ENCODE measurements at regions not wholly inside any gene's neighbourhood (a gene's known extent, or its start where the extent isn't known, plus 50 kb on each side); places are given as distances from the start of the nearest gene placed in this dataset.
A peak's percentile ranks its signal among the peaks of the same experiment; 100 is the strongest.
"Not testable (repeated sequence)": the region's sequence is repeated elsewhere in the genome, so short reads cannot be mapped to it uniquely, and the experiment has no call there.

DNA sequence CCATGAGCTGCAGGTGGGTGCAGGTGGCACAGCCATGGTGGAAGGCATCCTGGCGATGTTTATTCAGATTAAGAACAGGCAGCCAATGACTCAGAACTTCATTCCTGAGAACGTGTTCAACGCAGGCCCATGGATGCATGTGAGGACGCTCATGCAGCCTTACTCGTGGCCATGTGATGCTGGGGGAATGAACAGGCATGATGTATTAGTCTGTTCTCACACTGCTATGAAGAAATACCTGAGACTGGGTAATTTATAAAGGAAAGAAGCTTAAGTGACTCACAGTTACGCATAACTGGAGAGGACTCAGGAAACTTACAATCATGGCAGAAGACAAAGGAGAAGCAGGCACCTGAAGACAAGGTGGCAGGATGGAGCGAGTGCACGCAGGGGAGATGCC lies 146.6 kb downstream of the RNASET2 start:
- DNase-seq (ENCODE audit: low read depth in 4 of 4, low spot score in 3 of 4): no peak

DNA sequence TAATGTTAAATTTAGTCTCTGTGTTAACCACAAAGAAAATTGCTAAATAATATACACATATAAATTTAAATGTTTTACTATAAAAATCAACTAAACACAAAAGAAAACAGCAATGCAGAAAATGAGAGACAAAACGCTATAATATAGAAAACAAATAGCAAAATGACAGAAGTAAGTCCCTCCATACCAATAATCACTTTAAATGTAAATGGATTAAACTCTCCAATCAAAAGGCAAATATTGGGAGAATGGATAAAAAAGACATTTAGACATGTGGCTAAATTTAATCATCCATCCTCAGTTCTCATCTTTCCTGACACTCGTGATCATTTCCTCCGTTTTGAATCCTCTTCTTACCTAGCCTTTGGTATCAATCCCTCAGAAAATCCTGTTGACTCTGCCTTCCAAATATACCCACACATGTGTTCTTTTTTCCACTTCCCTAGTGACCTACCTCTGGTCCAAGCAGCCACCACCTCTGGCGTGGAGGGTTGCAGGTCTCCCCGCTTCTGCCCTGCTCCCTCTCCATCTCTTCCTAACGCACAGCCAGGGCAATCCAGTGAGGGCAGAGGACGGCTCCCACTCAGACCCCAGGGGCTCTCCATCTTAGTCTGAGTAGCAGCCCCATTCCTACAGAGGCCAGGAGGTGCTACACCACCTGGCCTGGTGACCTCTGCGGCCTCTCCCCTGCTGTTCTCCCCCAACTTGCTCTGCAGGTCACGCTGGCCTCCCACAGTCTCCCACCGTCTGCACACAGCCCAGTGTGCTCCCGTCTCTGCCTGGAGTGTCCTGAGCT lies 149.2 kb downstream of the RNASET2 start:
- DNase-seq (ENCODE audit: low read depth in 4 of 4, low spot score in 3 of 4): no peak

DNA sequence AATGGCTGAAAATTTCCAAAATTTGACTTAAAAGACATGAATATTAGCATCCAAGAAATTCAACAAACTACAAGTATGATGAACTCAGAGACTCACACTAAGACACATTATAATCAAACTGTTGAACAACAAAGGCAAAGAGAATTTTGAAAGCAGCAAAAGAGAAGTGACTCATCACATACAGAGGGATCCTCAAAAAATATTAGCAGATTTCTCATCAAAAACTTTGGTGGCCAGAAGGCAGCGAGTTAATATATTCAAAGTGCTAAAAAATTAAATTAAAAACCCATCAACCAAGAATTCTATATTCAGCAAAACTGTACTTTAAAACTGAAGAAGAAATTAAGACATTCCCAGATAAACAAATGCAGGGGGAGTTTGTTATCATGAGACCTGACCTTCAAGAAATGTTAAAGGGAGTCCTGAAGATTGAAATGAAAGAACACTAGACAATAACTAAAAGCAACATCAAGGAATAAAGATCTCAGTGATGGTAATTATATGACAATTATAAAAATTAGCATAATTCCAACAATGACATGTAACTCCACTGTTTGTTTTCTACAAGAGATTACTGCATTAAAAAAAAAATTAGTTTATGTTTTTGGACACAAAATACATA lies 150.0 kb downstream of the RNASET2 start:
- DNase-seq (ENCODE audit: low read depth in 4 of 4, low spot score in 3 of 4): no peak

DNA sequence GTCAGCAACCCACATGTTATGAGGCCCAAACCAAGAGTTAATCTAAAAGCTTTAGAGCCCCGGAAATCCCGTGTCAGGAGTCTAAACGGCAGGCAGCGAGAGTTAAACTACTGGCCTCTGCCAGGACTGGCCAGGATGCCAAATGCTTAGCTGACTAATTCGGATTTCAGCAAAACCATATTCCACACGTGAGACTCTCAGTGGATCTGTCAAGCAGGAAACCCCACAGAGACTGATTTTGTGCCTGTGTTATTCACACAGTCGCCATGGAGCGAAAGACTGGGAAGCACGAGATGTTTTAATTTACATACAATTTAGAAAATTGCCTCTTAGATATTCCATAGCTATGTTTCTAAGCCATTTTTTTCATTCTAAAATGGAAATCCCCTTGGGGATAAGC lies 152.9 kb downstream of the RNASET2 start:
- no peak for DNase-seq (ENCODE audit: low read depth in 4 of 4, low spot score in 3 of 4)

DNA sequence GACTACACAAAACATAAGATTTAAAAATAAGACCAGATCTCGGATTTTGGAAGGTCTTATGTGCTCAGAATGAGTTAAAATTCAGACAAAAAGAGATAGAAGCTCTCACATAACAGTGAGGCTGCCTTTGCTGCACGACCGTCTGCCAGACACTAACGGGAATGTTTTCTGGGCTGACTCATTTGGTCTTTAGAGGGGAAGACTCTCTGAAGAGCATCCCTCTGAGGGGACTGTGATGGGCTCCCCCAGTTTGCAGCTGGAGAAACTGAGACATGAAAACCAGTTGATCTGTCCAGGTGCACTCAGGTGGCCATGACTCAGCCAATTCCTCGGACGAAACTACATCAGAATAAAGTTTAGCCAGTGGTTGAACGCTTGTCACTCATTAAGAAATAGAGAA lies 153.9 kb downstream of the RNASET2 start:
- no peak for DNase-seq (ENCODE audit: low read depth in 4 of 4, low spot score in 3 of 4)

DNA sequence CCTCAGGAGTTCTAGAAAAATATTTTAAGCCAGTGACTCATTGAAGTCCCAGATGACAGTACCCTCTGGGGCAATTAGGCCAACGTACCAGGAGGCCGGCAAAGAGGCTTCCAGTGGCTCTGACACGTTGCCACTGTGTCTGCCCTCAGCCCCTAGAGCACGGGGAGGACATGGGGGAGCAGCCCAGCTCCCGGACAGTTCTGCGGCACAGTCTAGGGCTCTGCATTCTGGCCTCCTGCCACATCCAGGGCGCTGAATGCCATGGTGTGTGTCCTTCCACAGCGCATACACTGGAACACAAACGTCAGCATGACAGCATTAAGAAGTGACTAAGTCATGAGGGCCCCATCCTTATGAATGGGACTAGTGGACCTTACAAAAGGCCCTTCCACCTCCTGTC lies 156.2 kb downstream of the RNASET2 start:
- DNase-seq (ENCODE audit: low read depth in 4 of 4, low spot score in 3 of 4): no peak

DNA sequence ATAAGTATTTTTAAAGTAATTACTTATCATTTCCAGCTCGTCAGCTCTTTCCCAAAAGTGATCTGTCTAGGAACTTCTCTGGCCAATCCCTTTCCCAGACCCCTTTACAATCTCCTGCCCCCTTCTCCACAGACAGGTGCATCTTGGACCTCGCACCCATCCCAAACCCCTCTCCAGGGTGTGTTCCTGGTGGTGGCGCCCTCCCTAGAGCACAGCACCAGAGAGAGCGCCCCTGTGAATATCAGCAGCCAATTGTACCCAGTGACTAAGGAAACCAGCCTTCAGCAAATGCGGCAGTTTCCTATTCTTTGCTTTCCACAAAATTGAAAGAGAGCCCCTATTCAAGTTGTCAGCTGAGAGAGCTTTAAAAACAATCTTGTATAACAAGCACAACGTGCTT lies 157.7 kb downstream of the RNASET2 start:
- no peak for DNase-seq (ENCODE audit: low read depth in 4 of 4, low spot score in 3 of 4)

DNA sequence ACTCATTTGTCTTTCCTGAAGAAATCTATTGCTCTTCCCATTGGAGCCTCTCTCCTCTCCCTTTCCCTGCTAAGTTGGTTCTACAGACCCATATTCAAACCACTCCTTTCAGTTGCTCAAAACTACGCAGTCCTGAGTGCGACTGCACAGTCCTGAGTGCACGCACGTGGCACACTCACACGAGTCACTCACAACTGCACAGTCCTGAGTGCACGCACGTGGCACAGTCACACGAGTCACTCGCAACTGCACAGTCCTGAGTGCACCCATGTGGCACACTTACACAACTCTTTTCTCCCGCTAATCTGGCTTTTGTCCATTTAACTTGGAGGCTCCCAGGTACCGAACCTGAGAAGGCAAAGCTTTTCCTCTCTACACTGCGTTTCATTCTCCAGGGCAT lies 159.7 kb downstream of the RNASET2 start:
- no peak for DNase-seq (ENCODE audit: low read depth in 4 of 4, low spot score in 3 of 4)

DNA sequence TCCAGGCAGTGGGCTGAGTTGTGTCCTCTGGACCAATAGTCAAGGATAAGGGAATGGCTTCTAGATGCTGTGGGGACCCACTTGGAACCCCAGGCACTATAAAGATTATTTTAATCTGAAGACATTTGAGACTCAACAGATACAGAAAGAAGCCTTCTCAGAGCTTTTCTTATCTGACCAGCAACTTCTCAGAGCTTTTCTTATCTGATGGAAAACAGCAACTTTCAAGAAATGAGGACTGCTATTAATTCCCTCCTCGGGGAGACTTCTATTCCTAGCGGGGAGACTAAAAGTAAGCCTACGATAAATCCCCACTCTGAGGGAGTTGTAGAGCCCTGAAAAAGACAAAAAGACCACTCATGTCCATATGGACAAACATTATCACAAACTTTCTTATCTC lies 160.5 kb downstream of the RNASET2 start:
- no peak for DNase-seq (ENCODE audit: low read depth in 4 of 4, low spot score in 3 of 4)

DNA sequence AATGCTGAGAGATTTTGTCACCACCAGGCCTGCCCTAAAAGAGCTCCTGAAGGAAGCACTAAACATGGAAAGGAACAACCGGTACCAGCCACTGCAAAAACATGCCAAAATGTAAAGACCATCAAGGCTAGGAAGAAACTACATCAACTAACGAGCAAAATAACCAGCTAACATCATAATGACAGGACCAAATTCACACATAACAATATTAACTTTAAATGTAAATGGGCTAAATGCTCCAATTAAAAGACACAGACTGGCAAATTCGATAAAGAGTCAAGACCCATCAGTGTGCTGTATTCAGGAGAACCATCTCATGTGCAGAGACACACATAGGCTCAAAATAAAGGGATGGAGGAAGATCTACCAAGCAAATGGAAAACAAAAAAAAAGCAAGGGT lies 163.8 kb upstream of the RPS6KA2 start:
- not testable (repeated sequence) for DNase-seq (ENCODE audit: low read depth in 4 of 4, low spot score in 3 of 4)

DNA sequence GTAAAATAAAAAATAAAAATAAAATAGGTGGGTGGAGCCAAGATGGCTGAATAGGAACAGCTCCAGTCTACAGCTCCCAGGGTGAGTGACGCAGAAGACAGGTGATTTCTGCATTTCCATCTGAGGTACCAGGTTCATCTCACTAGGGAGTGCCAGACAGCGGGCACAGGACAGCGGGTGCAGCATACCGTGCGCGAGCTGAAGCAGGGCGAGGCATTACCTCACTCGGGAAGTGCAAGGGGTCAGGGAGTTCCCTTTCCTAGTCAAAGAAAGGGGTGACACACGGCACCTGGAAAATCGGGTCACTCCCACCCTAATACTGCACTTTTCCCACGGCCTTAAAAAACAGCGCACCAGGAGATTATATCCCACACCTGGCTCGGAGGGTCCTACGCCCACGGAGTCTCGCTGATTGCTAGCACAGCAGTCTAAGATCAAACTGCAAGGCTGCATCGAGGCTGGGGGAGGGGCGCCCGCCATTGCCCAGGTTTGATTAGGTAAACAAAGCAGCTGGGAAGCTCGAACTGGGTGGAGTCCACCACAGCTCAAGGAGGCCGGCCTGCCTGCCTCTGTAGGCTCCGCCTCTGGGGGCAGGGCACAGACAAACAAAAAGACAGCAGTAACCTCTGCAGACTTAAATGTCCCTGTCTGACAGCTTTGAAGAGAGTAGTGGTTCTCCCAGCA lies 161.9 kb upstream of the RPS6KA2 start:
- not testable (repeated sequence) for DNase-seq (ENCODE audit: low read depth in 4 of 4, low spot score in 3 of 4)

DNA sequence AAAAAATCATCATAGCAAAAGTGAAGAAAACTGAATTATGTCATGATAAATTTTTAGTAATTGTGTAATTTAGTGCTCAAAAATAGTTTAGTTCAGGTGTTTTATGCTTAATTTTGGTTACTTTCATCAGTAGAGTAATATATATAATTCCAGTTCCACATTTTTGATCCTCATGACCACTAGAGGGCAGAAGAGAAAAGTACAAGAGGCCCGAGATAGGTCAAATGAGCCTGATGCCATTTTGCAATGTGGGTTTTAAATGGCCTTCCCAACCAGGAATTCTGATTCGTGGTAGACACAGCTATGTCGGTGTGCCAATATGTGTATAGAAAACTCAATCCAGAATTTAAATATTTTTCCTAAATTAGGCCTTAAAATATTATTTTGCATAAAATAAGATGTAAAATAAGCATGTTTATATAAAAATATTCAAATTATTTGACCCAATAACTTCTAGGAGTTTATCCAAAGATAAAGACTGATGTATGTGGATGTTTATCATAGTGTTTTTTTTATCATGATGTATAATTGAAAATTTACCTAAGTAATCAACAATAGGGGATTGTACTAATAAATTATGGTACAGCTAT lies 159.7 kb upstream of the RPS6KA2 start:
- peak; percentile 8 to 44 (median 26) for DNase-seq (ENCODE audit: low read depth in 4 of 4, low spot score in 3 of 4)

DNA sequence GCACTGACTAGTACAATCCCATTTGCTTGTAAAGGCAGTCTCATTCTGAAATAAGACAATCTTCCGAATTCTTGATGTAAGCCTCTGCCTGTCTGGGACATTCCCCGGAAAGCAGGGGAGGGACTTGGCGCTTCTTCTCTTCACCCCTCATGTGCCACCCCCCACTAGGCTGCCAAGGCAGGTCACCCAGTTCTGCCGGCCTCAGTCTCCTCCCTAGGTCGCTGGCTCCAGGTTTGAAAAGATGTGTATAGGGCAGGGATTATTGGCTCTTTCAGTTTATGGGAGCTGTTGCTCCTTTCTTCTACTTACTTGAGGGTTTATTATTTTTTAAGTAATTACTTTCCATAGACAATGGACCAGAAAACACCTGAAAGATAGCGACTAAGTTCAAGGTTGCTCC lies 158.1 kb upstream of the RPS6KA2 start:
- DNase-seq (ENCODE audit: low read depth in 4 of 4, low spot score in 3 of 4): no peak

DNA sequence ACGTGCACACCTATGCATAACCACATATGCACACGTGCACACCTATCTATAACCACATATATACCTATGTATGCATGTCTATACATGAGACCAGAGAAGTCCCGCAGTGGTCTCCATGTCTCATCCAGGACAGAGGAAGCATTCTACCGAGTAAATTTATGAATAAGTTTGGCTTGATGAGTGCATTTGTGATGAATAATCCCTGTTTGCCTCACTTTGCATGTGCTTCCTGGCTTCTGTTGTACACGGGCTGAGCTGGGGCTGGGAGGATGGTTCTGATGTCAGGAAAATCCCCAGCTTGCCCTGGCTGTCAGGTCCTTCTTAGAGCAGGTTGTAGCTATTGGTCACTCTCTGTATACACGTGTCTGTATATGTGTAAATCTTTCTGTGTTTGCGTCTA lies 157.6 kb upstream of the RPS6KA2 start:
- no peak for DNase-seq (ENCODE audit: low read depth in 4 of 4, low spot score in 3 of 4)

DNA sequence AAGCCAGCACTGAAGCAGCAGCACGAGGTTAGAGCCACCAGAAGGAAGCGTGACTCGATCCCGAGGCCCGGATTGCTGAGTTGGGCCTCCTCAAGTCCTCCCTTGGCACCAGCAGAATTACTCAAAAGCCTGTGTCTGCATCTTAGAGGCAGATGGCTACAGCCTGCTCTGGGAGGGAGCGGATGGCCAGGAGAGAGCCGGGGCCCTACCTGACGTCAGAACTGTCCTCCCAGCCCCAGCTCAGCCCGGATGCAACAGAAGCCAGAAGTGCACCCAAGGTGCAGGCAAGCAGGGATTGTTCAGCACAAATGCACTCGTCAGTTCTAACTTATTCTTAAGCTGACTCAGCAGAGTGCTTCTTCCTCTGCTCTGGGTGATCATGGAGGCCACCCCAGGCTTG lies 155.5 kb upstream of the RPS6KA2 start:
- DNase-seq (ENCODE audit: low read depth in 4 of 4, low spot score in 3 of 4): no peak

DNA sequence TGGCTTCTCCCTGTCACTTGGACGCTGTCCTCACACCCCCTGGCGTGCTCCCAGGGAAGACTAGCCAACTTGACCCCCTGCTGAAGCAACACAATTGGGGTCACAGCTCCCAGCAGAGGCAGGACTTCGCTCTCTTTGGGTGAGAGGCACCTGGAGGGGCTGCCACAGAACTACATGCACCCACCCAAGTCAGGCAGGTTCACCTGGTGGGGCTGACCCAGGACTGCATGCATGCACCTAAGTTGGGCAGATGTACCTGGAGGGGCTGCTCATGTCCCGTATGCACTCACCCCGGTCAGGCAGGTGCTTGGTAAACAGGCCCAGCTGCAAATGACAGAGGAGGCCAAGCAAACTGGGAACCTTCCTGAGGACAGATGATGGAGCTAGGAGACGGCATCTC lies 154.3 kb upstream of the RPS6KA2 start:
- DNase-seq (ENCODE audit: low read depth in 4 of 4, low spot score in 3 of 4): no peak

DNA sequence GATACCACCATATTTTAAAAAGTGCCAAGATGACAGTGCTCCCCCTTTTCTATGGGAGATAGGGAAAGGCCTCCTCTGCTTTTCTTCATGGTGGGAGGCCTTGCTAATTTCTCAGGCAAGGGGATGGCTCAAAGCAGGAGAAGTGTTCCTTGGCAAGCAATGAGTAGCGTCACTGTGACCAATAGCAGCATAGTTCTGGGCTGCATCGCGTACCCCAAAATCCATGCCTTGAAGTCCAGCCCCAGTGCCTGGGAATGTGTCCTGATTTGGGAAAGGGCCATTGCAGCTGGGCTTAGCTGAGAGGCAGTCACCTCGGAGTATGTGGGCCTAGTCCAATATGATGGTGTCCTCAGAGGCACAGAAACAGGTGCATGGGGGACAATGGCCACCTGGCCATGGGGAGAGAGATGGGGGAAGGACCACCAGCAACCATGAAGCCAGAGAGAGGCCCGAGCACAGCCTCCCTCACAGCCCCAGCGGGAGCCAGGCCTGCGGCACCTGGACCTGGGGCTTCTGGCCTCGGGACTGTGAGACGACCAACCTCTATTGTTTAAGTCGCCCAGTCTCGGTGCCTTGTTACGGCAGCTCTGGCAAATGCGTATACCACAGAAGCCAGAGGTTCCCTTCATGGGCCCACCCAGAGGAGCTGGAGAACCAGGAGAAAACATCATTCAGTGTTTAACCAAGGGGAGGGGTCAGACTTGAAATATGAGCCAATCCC lies 153.1 kb upstream of the RPS6KA2 start:
- no peak for DNase-seq (ENCODE audit: low read depth in 4 of 4, low spot score in 3 of 4)

DNA sequence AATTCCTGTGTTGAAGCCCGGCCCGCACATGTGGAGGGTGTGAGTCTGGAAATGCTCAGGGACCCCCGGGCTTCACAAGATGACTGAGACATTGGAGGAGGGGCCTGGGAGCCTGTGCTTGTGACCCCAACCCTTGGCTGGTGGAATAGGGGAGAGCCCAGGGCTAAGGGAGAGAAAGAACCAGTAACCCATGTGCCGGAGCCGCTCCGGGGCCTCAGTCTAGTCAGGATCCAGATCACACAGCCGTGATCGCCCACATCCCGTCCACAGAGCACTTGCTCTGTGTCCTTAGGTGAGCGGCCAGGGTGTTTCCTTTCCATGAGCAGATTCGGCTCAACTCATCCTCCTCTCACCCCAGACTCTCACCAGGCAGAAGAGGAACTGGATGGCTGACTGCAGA lies 152.3 kb upstream of the RPS6KA2 start:
- DNase-seq (ENCODE audit: low read depth in 4 of 4, low spot score in 3 of 4): no peak

DNA sequence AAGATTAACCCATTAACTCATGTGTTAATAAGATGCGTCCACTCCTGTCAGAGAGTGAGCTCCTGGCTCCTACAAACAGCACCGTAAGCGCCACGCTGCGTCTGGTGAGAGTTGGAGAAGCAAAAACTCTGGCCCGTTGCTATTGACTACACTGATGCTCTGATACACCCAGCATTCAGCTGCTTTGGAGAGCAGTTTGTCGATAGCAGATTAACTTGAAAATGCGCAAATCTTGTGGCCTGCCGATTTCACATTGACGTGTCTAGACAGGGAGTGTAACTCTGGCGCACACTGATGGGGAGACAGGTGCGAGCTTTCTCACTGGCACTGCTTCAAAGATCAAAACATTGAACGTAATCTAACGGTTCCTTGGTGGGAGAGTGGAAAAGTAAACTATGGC lies 151.7 kb upstream of the RPS6KA2 start:
- DNase-seq (ENCODE audit: low read depth in 4 of 4, low spot score in 3 of 4): no peak

DNA sequence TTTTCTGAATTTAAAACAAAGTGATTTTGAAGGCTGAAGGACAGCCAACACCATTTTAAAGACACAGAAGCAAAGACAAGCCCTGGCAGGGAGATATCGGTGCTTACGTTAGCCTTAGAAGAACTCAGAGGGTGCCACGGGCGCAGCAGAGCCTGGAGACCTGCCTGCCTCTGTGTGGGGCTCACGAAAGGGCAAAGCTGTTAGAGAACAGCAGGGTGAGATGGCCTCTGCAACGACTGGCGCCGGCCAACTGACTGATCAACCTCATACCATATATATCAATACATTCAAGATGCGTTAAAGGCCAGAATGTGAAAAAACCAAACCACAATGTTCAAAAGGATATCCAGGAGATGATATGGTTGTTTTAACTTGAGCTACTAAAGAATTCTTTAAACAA lies 151.0 kb upstream of the RPS6KA2 start:
- DNase-seq (ENCODE audit: low read depth in 4 of 4, low spot score in 3 of 4): no peak

DNA sequence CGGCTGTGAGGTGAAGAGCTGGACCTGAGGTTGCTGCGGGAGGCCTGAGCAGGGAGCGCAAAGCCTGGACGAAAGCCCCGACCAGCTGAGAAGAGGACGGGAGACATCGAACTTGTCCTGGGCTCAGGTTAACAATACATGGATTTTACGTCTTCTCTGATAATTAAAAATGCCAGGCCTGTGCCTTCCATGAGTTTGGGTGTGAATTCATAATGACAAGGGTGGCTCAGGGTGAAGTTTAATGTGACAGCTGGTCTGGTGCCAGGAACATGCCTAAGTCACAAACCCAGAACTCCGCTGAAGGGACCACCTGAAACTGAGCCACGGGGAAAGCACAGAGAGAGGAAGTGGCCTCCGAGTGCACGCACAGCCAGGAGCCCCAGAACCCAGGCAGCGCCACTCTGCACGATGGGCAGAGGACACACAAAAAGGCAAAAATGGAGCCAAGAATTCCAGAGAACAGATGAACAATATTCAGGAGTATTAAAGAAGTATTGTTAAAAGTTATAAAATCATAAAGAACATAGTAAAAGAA lies 150.1 kb upstream of the RPS6KA2 start:
- DNase-seq (ENCODE audit: low read depth in 4 of 4, low spot score in 3 of 4): no peak
